Motor neuron (in vitro differentiated cells): ENCODE measurements at regions not wholly inside any gene's neighbourhood (a gene's known extent, or its start where the extent isn't known, plus 50 kb on each side); places are given as distances from the start of the nearest gene placed in this dataset.
A peak's percentile ranks its signal among the peaks of the same experiment; 100 is the strongest.

Source experiments
- ATAC-seq, 8 experiments: fragments of 200-7000 bp; cut with Tn5 transposase; replicated peaks in 6 of 8; 2 replicates each; pipeline ENCODE4 v1.8.0; 2021; ENCODE audit warnings: mild to moderate bottlenecking in 8 of 8, moderate library complexity in 8 of 8
- H3K27ac ChIP-seq, 2 donors: fragments of 250-450 bp; sonication (Bioruptor Pico); 2 replicates each; pipeline ENCODE4 v1.9.0; 2021; ENCODE audit warnings: antibody characterized with exemption in 2 of 2, mild to moderate bottlenecking in 2 of 2, moderate library complexity in 1 of 2
- H3K4me1 ChIP-seq, 2 donors: fragments of 250-450 bp; sonication (Bioruptor Pico); replicated peaks in 1 of 2; 2 replicates each; pipeline ENCODE4 v1.6.1; 2021; ENCODE audit warnings: antibody characterized with exemption in 2 of 2, mild to moderate bottlenecking in 2 of 2, moderate library complexity in 1 of 2
- H3K4me3 ChIP-seq, 5 donors: fragments of 250-450 bp; sonication (Bioruptor Pico); 2 replicates each; pipeline ENCODE4 v1.9.0; 2021; ENCODE audit warnings: antibody characterized with exemption in 5 of 5, mild to moderate bottlenecking in 5 of 5, moderate library complexity in 4 of 5
- WGBS, 10 experiments: fragments of 450-650 bp; shearing (Covaris generic); methylation state at CpG; one replicate each; pipeline ENCODE4 v1.0.0; 2022; 5-methylcytosine and 5-hydroxymethylcytosine counted together
- in situ Hi-C, 9 experiments: fragments of 400-800 bp; cut with MboI; loops; one replicate each; pipeline ENCODE4 v1.15.0; 2021; ENCODE audit warnings: low sequenced_read_pairs in 9 of 9, low pct_unique_long_range_greater_than_20kb in 2 of 9; ENCODE audit not compliant: unreplicated experiment in 9 of 9

GRCh38 chr15:75140080-75140879 lies 61.4 kb upstream of the C15orf39 start:
- ATAC-seq: no peak
- in situ Hi-C loops: no loop called here

GRCh38 chr15:75142499-75142898 lies 59.2 kb upstream of the C15orf39 start:
- in situ Hi-C loops: no loop called here
- no peak for ATAC-seq
- Histone ChIP-seq H3K4me1 (peaks cover 2 to 6% of the 10 kb centered on the region in 2 donors), H3K27ac (no peak overlapping the region), H3K4me3 (no peak overlapping the region)
- WGBS, 10 experiments: 60 to 100% (median 93%) methylated on average over 1 to 3 of the region's 3 CpGs; no CpG with 5 or more reads in 3 of the 10 experiments

More at GRCh38 chr15:75140080-75140879, 61.4 kb upstream of the C15orf39 start:
- Histone ChIP-seq H3K4me3 (no peak overlapping the region), H3K27ac (no peak overlapping the region), H3K4me1 (peaks cover 2 to 6% of the 10 kb centered on the region in 2 donors)
- 46 to 100% (median 65%) methylated on average over 1 to 5 of the region's 7 CpGs; no CpG with 5 or more reads in 1 of the 10 experiments for WGBS, 10 experiments

- Histone ChIP-seq H3K27ac (no peak overlapping the region), H3K4me3 (no peak overlapping the region), H3K4me1 (no peaks in the 10 kb centered on the region)
- in situ Hi-C loops: no loop called here
- 61 to 72% methylated on average over 2 to 4 of the region's 5 CpGs; no CpG with 5 or more reads in 8 of the 10 experiments for WGBS, 10 experiments
- ATAC-seq: no peak
Observed at GRCh38 chr15:75143738-75144334, 57.8 kb upstream of the C15orf39 start.

- in situ Hi-C loops: no loop called here
- no peak overlapping the region for H3K27ac ChIP-seq
- ATAC-seq: peak in 2 of 8 experiments; percentile 86 to 90
- H3K4me1 ChIP-seq: no peaks in the 10 kb centered on the region
- 0 to 64% (median 30%) methylated on average over 1 to 4 of the region's 7 CpGs; no CpG with 5 or more reads in 6 of the 10 experiments for WGBS, 10 experiments
- no peak overlapping the region for H3K4me3 ChIP-seq
Observed at GRCh38 chr15:75145027-75145841, 56.4 kb upstream of the C15orf39 start.

GRCh38 chr15:75148280-75148679 lies 53.4 kb upstream of the C15orf39 start:
- H3K4me1 ChIP-seq: no peaks in the 10 kb centered on the region
- no peak overlapping the region for H3K27ac ChIP-seq
- WGBS, 10 experiments: 84 to 100% (median 97%) methylated on average over 2 of the region's 2 CpGs
- no peak for ATAC-seq
- no peak overlapping the region for H3K4me3 ChIP-seq
- in situ Hi-C loops: no loop called here

- ATAC-seq: peak in 3 of 8 experiments; percentile 91 to 98 (median 94)
- H3K27ac ChIP-seq: no peak overlapping the region
- in situ Hi-C loops: no loop called here
- H3K4me3 ChIP-seq: no peak overlapping the region
- H3K4me1 ChIP-seq: peaks cover 0 to 3% of the 10 kb centered on the region in 2 donors
- 10 to 100% (median 58%) methylated on average over 1 to 4 of the region's 4 CpGs; no CpG with 5 or more reads in 2 of the 10 experiments for WGBS, 10 experiments
Observed at GRCh38 chr15:75149867-75150709, 51.6 kb upstream of the C15orf39 start.

GRCh38 chr15:75151214-75152128 lies 50.2 kb upstream of the C15orf39 start:
- Histone ChIP-seq H3K4me1 (peaks cover 0 to 3% of the 10 kb centered on the region in 2 donors), H3K4me3 (no peak overlapping the region), H3K27ac (no peak overlapping the region)
- in situ Hi-C loops: no loop called here
- peak in 2 of 8 experiments; percentile 8 to 19 for ATAC-seq
- WGBS, 10 experiments: 0 to 93% (median 29%) methylated on average over 1 to 4 of the region's 5 CpGs; no CpG with 5 or more reads in 3 of the 10 experiments
